Body of pancreas (tissue), 4 donors: ENCODE measurements at regions not wholly inside any gene's neighbourhood (a gene's known extent, or its start where the extent isn't known, plus 50 kb on each side); places are given as distances from the start of the nearest gene placed in this dataset.

Source experiments
- POLR2A ChIP-seq, 3 donors: fragments of 450-650 bp; IDR thresholded peaks; one replicate each; pipeline ENCODE4 v1.6.1; 2016; ENCODE audit warnings: antibody characterized with exemption in 3 of 3, mild to moderate bottlenecking in 2 of 3
- TF ChIP-seq, protein P1 (sequence below), 7 experiments: fragments of 450-650 bp in 4 of 7; fragments of 200-600 bp in 3 of 7; sonication (generic) in 3 of 7; IDR thresholded peaks; one replicate each; pipeline ENCODE4 v1.5.1; 2016 to 2019; ENCODE audit warnings: antibody characterized with exemption in 7 of 7

DNA sequence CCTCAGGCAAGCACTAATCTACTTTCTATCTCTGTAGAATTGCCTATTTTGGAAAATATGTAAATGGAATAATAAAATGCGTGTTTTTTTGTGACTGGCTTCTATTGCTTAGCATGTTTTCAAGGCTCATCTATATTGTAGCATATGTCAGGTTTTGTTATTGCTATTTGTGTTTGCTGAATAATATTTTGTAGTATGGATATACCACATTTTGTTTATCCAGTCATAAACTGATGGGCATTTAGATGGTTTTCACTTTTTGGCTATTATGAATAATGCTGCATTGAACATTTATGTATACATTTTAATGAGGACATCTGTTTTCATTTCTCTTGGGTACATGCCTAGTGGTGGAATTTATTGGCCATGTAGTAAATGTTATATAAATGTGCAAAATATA lies 183.3 kb upstream of the ZP4 start:
- TF ChIP-seq, protein P1, sequence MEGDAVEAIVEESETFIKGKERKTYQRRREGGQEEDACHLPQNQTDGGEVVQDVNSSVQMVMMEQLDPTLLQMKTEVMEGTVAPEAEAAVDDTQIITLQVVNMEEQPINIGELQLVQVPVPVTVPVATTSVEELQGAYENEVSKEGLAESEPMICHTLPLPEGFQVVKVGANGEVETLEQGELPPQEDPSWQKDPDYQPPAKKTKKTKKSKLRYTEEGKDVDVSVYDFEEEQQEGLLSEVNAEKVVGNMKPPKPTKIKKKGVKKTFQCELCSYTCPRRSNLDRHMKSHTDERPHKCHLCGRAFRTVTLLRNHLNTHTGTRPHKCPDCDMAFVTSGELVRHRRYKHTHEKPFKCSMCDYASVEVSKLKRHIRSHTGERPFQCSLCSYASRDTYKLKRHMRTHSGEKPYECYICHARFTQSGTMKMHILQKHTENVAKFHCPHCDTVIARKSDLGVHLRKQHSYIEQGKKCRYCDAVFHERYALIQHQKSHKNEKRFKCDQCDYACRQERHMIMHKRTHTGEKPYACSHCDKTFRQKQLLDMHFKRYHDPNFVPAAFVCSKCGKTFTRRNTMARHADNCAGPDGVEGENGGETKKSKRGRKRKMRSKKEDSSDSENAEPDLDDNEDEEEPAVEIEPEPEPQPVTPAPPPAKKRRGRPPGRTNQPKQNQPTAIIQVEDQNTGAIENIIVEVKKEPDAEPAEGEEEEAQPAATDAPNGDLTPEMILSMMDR (IDR thresholded peaks at IDR 0.05): no peak
- TF ChIP-seq POLR2A (IDR thresholded peaks at IDR 0.05): no peak
